GM21619 (cell line): ENCODE measurements at regions not wholly inside any gene's neighbourhood (a gene's known extent, or its start where the extent isn't known, plus 50 kb on each side); places are given as distances from the start of the nearest gene placed in this dataset.
"Not testable (repeated sequence)": the region's sequence is repeated elsewhere in the genome, so short reads cannot be mapped to it uniquely, and the experiment has no call there.

Experiments used
- ATAC-seq: cut with Tn5 transposase; IDR thresholded peaks from one replicate; pipeline ENCODE4 v1.9.1; 2021; ENCODE audit not compliant: unreplicated experiment

DNA sequence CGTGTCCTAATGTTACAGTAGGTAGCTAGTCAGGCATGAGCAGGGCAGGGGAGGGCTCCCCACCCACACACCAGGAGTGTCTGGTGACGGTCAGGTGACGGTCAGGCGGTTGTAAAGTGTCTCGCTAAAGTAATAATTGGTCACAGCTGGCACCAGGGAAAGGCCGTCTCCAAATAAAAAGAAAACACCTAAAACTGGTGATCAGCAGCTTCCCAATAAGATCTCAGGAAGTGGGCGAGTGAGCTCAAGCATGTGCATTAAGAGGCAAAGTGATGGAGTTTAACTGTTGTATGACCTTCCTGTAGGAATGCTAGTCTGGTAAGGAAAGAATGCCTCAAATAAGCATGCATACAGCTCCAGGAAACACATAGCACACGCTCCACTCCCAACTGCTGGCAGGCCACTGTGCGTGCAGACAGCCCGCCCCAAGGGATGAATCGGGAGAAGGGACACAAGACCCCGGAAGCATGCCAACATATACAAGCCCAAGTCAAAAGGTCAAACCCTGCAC lies 177.1 kb downstream of the RNF144A start:
- ATAC-seq: no peak

DNA sequence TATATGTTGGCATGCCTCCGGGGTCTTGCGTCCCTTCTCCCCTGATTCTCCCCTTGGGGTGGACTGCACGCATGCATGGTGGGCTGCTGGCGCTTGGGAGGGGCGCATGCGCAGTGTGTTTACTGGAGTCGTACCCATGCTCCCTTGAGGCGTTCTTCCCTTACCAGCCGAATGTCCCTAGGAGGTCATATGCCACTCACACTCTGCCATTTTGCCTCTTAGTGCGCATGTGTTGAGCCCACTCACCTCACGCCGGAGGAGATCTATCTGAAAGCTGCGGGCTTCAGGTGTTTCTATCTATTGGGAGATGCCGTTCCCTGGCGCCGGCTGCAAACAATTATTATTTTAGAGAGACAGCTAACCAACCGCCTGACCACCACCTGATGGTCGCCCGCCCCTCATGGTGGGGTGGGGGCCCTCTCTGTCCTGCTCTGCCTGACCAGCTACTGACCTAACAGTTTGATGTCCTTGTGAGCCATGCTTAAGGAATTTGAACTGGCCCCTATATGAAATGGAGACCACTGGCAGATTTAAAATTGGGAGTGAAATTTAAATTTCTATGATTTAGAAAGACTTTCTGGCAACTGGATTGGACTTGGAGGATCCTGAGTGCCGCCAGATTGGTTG lies 179.6 kb downstream of the RNF144A start:
- ATAC-seq: no peak

DNA sequence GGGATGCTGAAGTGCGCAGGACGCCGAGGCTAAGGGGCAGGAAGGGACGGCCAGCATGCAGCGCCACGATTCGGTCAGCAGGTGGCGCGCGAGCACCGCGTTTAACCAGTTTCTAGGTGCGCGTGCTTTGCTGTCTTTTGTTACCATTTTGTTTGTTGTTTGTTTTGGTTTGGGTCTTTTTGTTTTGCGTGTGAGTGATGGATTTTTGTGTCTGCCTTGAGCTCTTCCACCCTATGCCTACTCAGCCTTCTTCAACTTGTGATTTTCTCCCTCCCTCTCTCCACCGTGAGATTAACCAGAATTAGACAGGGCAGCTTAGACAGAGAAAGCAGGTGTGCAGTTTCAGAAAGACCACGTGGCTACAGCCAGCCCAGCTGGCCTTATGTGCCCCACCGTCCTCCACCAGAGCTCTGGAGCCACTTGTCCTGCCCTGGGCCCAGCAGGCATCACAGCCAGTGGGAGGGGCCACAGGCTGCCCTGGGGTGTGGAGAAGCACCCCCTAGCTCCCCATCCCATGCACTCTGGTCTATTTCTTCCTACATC lies 180.2 kb downstream of the RNF144A start:
- ATAC-seq: peak; percentile 88

DNA sequence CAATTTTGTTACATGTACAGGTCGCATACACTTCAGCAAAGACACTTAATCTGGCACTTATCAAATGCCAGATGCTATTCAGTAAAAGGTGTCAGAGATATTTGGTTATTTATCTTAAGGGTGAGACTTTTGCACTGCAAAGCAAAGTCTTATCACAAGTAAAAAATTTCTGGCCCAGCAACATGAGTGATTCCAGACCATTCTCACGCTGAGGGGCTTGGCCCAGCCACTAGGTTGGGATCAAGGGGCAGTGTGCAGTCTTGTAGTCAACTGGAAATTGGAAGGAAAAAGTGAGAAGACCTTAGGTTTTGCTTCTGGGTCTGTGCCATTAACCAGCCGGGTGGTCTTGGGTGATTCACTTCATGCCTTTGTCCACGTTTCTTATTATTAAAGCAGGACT lies 181.6 kb downstream of the RNF144A start:
- no peak for ATAC-seq

DNA sequence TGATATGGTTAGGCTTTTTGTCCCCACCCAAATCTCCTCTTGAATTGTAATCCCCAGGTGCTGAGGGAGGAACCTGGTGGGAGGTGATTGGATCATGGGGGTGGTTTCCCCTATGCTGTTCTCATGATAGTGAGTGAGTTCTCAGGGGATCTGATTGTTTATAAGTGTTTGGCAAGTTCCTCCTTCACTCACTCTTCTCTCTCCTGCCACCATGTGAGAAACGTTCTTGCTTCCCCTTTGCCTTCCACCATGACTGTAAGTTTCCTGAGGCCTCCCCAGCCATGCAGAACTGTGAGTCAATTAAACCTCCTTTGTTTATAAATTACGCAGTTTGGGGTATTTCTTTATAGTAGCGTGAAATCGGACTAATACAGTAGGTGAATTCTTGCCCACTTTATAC lies 182.5 kb downstream of the RNF144A start:
- not testable (repeated sequence) for ATAC-seq

DNA sequence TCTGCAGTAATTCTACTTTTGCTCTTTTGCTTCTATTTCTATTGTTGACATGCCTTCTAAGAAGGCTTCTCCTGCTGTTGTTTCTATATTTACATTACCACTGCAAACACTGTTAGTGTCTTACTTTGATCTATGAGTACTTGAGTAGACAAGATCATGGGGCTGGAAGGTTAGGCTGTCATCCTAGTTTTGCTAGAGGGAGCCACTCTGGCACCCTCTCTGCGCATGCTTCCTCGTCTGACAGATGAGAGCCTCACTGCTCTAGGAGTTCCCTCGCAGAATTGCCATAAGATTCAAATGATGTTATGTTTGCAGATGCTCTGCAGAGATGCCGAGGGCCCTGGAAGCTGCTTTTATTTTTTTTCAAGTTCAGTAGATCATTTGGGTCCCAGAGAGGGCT lies 185.6 kb downstream of the RNF144A start:
- ATAC-seq: no peak

DNA sequence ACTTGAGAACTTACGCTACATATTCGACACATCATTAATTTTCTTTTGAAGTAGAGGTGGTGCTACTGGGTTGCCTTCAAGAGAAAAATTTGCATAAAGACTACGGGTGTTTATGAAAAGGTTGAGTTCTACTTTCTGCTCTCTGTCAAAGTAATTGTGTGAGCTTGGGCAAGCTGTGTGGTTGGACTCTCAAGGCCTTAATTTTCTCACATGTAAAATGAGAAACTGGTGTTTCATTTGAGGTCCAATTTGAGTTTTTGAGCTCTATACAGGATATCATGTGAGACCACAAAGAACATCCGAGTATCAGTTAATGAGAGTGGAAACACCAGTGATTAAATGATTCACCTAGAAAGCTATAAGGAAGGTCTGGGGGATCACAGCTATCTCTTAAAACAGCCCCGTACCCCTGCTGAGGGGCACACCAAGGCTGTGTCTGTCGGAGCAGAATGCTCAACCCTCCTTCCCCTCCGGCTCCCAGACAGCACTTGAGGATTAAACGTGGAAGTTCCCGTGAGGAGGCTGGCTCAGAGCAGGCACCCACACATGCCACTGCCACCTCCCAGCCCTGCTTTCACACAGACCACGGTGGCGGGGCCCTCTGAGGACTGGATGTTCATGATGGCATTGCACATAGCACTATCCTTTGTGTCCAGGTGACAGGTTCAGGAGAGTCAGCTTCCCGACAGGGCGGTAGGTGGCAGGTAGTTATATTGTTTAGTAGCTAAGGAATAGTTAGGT lies 191.8 kb downstream of the RNF144A start:
- no peak for ATAC-seq

DNA sequence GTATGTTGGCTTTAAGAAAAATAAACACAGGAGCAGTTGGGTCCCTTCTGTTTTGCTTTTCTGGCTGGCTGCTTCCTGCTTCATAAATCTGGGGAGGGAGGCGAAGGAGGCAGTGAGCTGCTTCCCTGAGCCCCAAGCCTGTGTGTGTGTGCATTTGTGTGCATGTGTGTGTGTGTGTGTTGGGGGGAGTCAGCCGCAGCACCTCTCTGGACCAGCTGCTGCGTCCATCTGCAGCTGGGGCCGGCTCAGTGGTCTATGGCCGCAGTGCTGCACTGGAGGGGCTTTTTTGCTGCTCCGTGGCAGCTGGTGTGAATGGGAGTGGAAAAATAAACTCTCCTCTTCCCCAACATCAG lies 192.3 kb downstream of the RNF144A start:
- no peak for ATAC-seq

DNA sequence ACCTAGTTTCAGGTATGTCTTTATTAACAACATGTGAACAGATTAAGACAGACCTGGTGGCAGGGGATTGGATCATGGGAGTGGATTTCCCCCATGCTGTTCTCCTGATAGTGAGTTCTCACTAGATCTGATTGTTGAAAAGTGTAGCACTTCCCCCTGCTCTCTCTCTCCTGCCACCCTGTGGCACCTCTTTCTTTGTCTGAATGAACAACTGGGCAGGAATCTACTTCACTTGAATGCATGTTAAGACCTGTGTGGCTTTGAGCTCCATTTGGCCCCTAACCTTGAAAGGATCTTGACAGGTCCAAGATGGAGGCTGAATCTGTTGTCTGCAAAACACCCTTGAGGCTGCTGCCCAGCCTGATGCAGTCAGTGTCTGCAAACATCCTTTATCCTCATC lies 194.4 kb downstream of the RNF144A start:
- ATAC-seq: no peak

DNA sequence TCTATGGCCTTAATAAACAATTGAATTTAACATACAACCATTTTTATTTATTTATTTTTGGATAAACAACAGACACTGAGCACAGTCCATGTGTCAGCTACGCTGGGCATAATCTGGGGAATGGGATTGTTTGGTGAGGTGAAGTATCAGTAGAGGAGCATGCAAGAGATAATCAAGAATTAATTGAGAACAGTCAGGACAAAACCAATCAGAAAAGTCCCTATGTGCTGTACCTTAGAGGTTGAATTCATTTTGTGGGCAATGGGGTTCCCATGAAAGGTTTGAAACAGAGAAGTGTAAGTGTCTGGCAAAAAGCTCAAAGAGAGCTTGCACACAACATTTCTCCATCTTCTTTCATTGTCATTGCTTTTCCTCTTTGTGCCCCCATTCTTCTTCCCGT lies 198.2 kb downstream of the RNF144A start:
- ATAC-seq: no peak

DNA sequence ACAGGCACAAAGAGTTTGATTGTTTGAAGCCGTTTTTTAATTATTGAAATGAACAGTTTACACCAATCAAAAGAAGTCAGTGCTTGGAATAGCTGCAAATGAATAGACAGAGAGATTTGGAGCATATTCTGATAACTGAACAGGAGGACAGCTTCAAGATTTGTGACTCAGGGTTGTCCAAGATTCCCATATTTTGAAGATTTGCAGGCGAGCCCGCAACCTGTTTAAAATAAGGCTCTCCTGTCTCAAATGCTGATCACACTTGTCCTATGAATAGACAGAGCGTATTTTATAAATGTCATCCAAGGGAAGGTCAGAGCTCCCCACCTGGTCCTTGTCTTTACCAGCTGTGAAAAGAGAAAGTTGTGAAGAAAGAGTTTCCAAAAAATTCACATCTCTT lies 198.7 kb downstream of the RNF144A start:
- ATAC-seq: no peak

DNA sequence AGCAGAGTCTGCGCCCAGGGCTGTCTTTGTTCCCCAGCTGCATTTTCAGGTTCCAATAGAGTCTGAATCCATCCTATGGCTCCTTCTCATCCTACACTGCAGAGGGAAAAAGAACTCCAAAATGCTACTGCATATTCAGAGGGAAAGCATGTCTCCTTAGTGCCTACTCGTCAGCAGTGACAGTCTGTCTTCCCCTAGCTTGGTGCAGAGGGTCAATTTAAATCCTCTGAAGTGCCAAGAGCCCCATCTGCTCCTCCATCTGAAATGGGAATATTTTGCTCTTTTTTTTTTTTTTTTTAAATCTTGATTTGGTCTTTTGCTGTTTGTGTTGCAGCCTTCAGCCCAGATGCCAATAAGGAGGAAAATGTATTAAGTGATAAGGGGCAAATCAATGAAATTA lies 199.3 kb downstream of the RNF144A start:
- no peak for ATAC-seq

DNA sequence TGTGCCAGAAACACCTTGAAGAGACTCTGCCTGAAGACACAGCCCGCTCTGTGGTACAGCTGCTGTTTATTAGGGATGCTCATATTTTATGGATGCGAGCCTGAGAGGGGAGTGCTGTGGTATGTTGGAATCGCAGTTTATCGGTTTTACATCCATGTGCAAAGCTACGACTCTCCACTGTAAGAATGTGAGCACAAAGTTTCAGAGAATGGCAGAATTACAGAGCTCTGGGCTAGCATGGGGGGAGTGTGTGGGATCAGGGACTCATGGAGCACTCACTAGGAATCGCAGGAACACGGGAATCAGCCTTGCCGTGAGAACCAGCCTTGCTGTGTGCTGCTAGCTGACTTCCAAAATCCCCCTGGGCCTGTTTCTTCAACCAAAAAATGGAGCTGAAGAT lies 199.9 kb downstream of the RNF144A start:
- no peak for ATAC-seq

DNA sequence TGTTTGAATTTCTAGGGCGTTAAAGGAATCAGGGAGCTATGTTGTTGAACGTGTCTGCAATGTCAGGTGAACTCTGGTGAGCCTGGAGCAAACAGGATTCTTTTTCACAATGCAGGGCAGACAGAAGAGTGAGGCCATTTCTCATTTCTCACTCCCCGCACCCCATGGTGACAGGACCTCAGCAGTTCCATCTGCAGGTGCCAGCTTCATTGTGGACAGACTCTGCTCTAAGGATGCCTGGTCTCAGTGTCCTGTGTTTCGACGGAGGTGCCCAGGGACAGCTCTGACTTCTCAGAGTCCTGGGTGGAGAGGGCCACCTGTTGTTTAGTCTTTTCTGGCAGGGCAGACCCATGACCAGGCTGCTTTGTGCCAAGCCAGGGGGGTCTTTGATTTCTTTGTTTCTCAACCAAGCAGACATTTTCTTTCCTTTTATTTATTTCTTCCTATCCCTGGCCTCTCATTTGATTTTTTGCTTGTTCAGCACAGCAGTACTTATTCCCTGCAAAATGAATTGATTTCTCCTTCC lies 201.5 kb downstream of the RNF144A start:
- no peak for ATAC-seq

DNA sequence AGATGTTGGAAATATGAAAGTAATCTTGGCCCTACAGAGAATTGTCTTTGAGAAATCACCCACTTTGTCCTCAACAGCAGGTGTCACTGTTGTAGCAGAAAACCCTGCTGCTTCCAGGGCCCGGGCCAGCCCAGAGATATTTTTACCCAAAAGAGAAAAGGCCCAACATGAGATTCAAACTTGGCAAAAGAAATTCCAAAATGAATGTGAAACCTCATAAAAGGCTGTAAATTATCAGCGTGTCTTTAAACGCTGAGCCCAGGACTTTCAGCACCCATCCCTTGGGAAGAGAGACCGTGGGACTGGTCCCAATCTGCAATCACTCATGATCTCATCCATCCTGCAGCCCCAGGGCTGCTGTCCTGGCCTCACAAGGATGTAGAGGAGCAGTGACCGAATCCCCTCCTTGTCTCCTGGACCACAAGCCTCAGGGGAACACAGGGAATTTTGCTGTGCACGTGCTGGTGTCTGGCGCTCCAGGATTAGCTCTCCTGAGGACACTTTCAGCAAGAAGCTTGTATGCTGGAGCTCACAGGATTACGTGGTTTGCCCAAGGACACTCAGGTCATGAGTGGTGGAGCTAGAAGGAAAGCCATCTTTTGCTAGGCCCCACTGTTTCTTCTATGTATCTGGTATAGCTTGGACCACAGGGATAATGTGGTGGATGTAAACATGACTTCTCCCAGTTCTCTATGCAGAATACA lies 202.1 kb downstream of the RNF144A start:
- no peak for ATAC-seq

DNA sequence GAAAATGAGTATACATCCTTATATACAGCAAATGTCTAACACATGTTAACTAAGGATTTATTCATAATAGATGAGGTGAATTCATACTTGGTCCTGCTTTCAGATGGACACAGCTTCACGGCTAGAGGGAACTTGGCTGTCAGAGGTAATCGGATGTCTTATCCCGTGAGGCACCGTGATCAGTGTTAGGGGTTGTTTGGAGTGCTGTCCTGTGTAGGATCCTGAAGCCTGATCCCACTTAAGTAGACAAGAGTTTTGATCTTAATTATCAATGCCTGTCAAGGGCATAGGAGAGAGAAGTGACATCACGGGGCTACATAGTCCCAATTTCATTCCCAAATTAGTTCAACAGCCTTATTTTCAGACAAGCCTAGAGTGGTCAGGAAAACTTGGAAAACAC lies 204.6 kb downstream of the RNF144A start:
- no peak for ATAC-seq

DNA sequence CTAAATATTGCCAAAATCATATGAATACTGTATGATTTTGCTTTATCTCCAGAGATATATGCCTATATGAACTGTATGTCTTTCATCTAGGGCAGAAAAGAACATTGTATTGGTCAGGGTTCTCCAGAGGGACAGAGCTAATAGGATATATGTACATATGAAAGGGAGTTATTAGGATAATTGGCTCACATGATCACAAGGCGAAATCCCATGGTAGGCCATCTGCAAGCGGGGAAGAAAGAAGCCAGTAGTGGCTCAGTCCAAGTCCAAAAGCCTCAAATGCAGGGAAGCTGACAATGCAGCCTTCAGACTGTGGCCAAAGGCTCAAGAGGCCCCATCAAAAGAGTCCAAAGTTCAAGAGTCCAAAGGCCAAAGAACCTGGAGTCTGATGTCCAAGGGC lies 209.9 kb downstream of the RNF144A start:
- no peak for ATAC-seq

DNA sequence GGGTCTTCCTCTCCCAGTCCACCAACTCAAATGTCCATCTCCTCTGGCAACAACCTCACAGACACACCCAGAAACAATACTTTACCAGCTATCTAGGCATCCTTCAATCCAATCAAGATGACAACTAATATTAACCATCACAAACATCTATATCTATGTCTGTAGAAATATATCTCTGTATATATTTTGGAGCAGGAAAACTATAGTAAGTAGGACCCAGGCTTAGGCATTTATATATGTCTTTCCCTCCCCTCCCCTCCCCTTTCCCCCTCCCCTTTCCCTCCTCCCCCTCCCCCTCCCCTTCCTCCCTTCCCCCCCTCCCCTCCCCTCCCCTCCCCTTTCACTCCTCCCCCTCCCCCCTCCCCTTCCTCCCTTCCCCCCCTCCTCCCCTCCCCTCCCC lies 210.5 kb downstream of the RNF144A start:
- no peak for ATAC-seq

DNA sequence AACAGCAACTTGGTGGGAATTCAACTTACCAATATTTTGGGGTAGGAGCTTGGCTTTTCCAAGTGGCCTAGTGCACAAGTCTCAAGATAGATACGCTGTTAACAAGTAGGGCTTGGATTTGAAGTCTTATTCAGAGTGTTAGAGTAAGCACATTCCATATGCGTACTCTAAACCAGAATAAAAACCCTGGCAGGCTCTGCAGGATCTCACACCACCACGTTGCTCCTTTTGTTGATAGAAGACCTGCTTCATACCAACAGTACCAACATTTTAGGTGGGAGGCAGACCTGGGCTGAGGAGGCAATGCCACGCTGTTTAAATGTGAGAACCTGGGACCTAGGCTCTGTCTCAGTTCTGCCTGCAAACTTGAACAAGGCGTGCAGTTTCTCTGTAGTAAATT lies 214.0 kb downstream of the RNF144A start:
- no peak for ATAC-seq

DNA sequence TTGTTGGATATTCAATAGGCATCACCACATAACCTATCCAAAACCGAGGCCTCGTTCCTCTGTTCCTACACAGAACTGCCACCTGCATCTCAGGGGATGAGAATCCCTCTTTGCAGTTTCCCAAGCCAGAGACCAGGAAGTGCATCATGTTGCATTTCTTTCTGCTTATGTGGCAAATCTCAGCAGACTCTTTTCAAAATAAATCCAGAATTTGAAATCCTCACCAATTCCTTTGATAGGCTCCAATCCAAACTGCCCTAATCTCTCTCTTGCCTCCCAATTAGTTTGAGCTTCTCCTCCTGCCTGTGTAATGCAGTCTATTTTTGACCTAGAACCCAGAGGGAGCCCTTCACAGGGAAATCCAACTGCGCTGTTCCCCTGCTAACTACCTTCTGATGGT lies 215.5 kb downstream of the RNF144A start:
- no peak for ATAC-seq

DNA sequence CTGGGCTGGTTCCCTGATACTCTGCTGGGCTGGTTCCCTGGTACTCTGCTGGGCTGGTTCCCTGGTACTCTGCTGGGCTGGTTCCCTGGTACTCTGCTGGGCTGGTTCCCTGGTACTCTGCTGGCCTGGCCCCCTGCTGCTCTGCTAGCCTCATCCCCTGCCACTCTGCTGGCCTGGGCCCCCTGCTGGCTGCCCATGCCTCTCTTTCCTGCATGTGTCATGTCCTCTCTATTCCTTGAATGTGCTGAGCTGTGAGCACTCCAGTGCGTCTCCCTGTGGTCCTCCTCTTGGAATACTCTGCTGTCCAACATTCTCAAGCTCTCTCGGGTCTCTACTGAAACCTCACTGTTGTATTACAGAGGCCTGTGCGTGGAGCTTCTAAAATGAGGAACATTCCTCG lies 216.3 kb downstream of the RNF144A start:
- ATAC-seq: no peak

DNA sequence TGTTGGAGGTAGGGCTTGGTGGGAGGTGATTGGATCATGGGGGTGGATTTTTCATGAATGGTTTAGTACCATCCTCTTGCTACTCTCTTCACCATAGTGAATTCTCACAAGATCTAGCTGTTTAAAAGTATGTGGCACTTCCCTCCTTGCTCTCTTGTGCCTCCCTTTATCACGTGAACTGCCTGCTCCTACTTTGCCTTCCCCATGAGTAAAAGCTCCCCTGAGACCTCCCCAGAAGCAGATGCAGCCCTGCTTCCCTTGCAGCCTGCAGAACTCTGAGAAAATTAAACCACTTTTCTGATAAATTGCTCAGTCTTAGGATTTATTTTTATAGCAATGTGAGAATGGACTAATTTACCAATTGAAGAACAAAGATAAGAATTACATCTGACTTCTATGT lies 223.1 kb downstream of the RNF144A start:
- no peak for ATAC-seq
